Loucy (cell line): ENCODE measurements at regions not wholly inside any gene's neighbourhood (a gene's known extent, or its start where the extent isn't known, plus 50 kb on each side); places are given as distances from the start of the nearest gene placed in this dataset.

Experiments used
- EZH2phosphoT487 ChIP-seq: fragments of 200-600 bp; IDR thresholded peaks from 2 replicates; pipeline ENCODE4 v1.6.1; 2018; ENCODE audit warnings: antibody characterized with exemption, mild to moderate bottlenecking, moderate library complexity, borderline replicate concordance
- TF ChIP-seq, protein P1 (sequence below): fragments of 200-600 bp; sonication (generic); conservative IDR thresholded peaks from 2 replicates; pipeline ENCODE4 v1.5.1; 2014; ENCODE audit warnings: mild to moderate bottlenecking, antibody characterized with exemption, low read length

DNA sequence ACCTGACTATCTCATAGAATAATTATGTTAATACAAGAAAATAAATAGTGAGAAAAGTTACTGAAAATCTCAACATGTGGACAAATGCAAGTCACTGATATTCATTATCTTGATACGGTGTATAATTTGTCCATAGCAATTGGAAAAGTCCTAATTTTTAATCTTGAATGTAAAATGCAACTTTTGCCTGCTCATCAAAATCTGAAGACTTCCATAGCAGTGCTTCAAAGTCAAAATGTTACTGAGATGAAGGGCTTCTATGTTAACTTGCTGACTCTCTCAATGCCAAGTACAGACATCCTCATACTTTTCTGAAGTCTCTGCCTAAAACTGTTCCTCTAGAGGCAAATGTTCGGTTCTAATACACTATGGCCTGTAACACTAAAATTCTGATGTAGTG, 1300.1 kb upstream of the EPHA6 start:
- TF ChIP-seq, protein P1, sequence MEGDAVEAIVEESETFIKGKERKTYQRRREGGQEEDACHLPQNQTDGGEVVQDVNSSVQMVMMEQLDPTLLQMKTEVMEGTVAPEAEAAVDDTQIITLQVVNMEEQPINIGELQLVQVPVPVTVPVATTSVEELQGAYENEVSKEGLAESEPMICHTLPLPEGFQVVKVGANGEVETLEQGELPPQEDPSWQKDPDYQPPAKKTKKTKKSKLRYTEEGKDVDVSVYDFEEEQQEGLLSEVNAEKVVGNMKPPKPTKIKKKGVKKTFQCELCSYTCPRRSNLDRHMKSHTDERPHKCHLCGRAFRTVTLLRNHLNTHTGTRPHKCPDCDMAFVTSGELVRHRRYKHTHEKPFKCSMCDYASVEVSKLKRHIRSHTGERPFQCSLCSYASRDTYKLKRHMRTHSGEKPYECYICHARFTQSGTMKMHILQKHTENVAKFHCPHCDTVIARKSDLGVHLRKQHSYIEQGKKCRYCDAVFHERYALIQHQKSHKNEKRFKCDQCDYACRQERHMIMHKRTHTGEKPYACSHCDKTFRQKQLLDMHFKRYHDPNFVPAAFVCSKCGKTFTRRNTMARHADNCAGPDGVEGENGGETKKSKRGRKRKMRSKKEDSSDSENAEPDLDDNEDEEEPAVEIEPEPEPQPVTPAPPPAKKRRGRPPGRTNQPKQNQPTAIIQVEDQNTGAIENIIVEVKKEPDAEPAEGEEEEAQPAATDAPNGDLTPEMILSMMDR: no peak
- no peak for TF ChIP-seq EZH2phosphoT487
